Sigmoid colon (tissue), 4 donors: ENCODE measurements at regions not wholly inside any gene's neighbourhood (a gene's known extent, or its start where the extent isn't known, plus 50 kb on each side); places are given as distances from the start of the nearest gene placed in this dataset.

Experiments
- CTCF ChIP-seq, 4 experiments: fragments of 450-650 bp in 3 of 4; fragments of 200-600 bp in 1 of 4; IDR thresholded peaks; one replicate each; pipeline ENCODE4 v1.5.1; 2016 to 2019; ENCODE audit warnings: antibody characterized with exemption in 4 of 4, mild to moderate bottlenecking in 3 of 4, moderate library complexity in 2 of 4
- EP300 ChIP-seq, 4 donors: sonication (generic); formaldehyde crosslinking; IDR thresholded peaks; one replicate each; pipeline ENCODE4 v1.6.1; 2017; ENCODE audit warnings: antibody characterized with exemption in 4 of 4
- POLR2A ChIP-seq, 2 donors: fragments of 450-650 bp; IDR thresholded peaks; one replicate each; pipeline ENCODE4 v1.6.1; 2016; ENCODE audit warnings: antibody characterized with exemption in 2 of 2, mild to moderate bottlenecking in 2 of 2, moderate library complexity in 2 of 2
- POLR2AphosphoS5 ChIP-seq, 4 donors: sonication (generic); formaldehyde crosslinking; IDR thresholded peaks; one replicate each; pipeline ENCODE4 v1.6.1; 2017; ENCODE audit warnings: antibody characterized with exemption in 4 of 4

- TF ChIP-seq POLR2A (IDR thresholded peaks at IDR 0.05) (no peak), POLR2AphosphoS5 (IDR thresholded peaks at IDR 0.05) (no peak), CTCF (IDR thresholded peaks at IDR 0.05) (no peak), EP300 (IDR thresholded peaks at IDR 0.05) (no peak)
These were observed 800.3 kb downstream of the TUSC7 start for GRCh38 chr3:117509858-117510257.
